ENCODE measurements at regions not wholly inside any gene's neighbourhood (a gene's known extent, or its start where the extent isn't known, plus 50 kb on each side); places are given as distances from the start of the nearest gene placed in this dataset.
"Not testable (repeated sequence)": the region's sequence is repeated elsewhere in the genome, so short reads cannot be mapped to it uniquely, and the experiment has no call there.

- DNase-seq, result no peak
These were observed 222.1 kb upstream of the FAM3C start for GRCh38 chr7:121618182-121618581.

DNA sequence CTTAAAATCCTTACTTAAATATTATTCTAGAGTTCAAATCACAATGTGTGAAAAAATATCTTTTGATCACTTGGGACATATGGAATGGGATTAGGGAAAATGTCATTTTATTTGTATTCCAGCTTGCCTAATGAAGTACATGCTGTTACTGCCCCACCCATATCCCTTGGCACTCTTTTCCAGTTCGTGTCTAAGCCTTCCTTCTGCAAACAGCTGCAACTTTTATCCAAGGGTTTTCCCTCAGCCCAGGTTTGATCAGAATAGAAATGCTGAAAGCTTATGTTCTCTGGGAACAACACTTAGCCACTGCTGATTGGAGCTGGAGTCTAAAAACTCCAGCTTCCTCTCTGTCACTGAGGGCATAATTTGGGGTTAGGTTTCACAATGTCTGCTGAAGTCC is 214.1 kb upstream of the FAM3C start:
- no peak for DNase-seq

GRCh38 chr7:121609208-121609607 is 213.1 kb upstream of the FAM3C start:
- DNase-seq, result no peak

DNA sequence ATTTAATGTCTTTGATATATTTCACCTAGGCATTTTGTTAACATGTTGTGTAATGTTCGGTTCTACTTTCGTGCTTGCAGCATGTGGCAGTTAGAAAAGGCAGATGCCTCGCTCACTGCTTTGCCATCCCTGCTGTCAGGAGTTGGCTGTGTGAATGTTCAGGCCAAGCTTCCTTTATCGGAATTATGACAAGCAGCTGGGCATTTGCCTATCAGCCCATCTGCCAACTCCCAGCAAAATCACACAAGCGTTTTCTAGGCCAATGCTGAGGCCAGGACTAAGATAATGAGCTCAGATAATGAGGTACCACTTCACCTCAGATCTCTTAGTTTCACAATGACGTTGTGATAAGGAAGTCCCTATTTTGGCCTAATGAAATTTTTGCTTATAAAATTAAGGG is 212.7 kb upstream of the FAM3C start:
- no peak for DNase-seq

- not testable (repeated sequence) for DNase-seq
These were observed 212.1 kb upstream of the FAM3C start for GRCh38 chr7:121608183-121608582.

- no peak for DNase-seq
These were observed 209.2 kb upstream of the FAM3C start for GRCh38 chr7:121605317-121605680.

DNA sequence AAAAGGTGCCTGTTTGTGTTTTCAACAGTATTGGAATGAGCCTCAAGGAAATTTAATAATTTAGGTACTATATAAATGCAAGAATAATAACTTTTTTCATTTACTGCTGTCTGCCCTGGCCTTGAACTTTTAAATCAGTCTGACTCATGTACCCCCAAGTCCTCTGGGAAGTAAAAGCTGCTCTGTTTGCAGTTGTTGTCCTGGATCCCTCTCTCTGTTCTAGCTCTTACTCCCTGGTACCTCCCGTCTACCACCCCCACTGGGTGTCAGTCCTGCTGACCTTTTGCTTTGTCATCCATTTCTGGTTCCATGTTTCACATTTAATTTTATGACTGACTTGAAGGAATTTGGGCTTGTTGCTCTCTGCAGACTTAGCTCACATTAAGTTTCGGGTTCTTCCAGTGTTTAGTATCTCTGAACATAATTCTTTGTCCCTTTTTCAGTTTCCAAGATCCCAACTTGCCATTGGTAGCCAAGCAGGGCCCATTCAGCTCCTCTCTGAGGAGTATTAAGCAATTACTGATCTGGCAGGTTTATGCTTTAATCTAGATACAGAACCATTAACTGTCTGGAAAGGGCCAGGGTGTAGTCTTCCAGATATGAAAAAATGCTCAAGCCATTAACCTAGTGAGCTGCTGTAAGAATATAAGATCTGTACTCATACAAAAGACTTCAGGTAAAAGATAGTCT is 208.7 kb upstream of the FAM3C start:
- no peak for DNase-seq

GRCh38 chr7:121603886-121604285 is 207.8 kb upstream of the FAM3C start:
- DNase-seq, result no peak

- no peak for DNase-seq
These were observed 203.8 kb upstream of the FAM3C start for GRCh38 chr7:121599887-121600286.

- no peak for DNase-seq
These were observed 199.9 kb upstream of the FAM3C start for GRCh38 chr7:121595758-121596696.

DNA sequence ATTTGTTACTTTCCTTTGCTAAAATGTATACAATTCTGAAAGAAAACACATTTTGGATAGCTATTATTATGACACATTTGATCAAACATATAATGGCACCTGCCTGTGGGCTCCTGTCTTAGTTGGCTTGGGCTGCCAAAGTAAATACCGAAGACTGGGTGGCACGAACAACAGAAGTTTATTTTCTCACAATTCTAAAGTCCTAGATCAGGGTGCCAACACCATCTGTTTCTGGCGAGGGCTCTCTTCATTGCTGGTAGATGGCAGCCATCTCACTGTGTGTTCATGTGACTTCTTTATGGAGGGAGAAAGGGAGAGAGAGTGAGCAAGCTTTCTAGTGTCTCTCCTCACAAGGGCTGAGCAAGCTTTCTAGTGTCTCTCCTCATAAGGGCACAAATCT is 195.8 kb upstream of the FAM3C start:
- DNase-seq, result no peak

DNA sequence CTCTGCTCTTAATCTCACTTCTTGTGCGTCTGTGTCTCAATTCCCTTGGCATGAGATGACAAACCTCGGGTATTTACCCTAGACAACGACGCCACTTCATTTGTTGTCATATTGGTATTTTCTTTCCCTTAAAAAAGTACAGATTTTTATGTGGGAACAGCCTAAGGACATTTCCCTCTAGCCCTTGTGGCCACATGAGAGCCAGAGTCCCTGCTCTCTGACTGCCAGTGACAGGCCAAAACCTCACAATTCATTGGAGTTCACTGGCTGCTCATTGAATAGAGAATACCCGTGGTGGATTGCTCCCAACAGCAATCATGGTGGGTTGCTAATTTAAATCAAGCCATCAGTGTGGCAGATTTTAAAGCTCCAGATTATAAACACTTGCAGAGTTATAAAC is 191.3 kb upstream of the FAM3C start:
- no peak for DNase-seq

GRCh38 chr7:121582258-121582657 is 186.2 kb upstream of the FAM3C start:
- DNase-seq, result no peak

- DNase-seq, result no peak
These were observed 183.5 kb upstream of the FAM3C start for GRCh38 chr7:121579639-121580038.

DNA sequence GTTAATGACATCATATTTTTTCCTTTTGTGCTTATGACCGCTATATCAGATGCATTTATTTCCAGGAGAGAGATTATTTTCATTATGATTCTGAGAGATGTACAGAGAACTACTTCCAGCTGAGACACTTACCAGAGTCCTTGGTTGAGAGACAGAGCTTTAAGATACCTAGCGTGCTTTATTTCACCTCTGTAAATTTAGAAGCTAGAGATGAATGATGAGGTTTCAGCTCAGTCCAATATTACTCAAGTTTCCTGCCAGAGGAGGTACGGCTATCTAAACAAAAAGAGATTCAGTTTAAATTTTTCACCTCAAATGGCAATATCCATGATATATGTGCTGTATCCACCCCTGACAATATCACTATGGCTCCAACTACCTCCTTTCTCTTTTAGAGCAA is 182.6 kb upstream of the FAM3C start:
- no peak for DNase-seq

GRCh38 chr7:121576148-121576917 is 180.2 kb upstream of the FAM3C start:
- no peak for DNase-seq

DNA sequence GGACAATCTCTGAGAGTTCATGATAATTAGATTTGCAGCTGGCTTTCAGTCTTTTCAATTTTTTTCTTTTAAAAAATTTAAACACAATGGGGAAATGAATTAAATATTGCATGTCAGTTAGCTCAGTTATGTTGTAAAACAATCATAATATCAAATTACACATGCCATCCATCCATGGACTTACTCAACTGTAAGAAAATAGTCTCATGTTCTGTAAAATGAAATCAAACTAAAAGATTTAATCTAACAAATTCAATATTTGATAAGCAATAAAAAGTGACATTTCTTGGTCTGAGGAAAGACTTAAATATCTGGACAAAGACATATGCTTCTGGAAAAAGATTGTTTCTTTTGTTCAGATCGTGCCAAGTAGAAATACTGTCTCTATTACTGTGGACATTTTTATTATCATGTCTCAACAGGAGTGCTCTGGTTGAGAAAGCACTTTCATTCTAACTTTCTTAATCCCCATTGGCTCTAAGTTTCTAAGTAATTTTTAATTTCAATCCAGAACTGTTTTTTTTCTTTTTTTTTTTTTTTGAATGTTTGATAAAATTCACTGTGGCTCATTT is 179.2 kb upstream of the FAM3C start:
- DNase-seq, result no peak

GRCh38 chr7:121574109-121574508 is 178.0 kb upstream of the FAM3C start:
- DNase-seq, result no peak

GRCh38 chr7:121572615-121573014 is 176.5 kb upstream of the FAM3C start:
- no peak for DNase-seq

DNA sequence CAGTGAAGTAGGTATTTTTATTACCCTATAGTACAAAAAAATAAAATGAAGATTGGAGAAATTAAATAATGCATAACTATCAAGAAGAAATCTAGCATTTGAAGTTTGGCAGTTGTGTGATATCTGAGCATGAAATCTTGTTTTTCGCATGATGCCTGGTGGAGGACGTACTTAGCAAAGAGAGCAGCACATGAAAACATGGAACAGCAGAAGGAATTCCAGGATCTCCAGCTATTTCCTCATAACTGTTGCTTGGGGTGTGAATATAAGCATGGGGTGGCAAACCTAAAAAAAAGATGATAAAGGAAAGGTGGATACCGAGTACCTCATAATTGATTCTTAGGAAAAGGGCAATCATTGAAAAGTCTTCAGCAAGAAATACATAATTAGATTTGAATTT is 174.3 kb upstream of the FAM3C start:
- DNase-seq, result no peak

DNA sequence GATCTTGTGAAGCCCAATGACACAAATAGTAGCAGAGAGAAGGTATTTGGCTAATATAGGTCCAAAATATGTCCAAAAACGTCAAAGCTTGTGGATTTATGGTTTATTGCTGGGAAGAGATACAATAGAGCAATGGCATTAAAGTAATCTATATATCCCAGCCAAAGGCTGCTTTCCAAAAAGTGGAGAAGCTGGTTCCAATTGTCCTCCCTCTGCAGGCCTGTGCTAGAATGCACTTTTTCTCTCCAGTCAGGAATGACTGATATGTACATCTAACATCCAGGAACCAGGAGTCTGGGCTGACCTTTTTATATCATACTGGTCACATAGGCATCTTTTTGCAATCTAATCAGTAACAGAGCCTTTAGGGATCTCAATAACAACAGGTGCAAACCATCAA is 167.1 kb upstream of the FAM3C start:
- DNase-seq, result no peak

DNA sequence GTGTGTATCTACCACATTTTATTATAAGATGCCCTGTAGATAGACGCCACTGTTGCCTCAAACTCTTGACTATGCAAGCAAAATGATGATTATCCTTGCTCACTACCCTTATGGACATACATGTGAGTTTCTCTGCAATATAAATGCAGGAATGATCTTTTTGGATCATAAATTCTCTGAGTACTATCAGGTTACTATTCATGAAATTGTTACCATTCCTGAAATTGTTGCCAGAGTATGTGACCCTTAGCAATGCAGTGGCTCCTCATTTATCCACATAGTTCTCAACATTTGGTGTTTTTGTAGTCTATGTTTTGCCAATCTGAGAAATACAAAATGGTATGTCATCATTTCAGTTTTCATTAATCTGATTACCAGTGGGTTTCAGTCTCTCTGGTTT is 166.2 kb upstream of the FAM3C start:
- no peak for DNase-seq

GRCh38 chr7:121561717-121562116 is 165.6 kb upstream of the FAM3C start:
- DNase-seq, result no peak

All from NCI-H1048 (cell line).